Adrenal gland (tissue), 5 donors: ENCODE measurements at regions not wholly inside any gene's neighbourhood (a gene's known extent, or its start where the extent isn't known, plus 50 kb on each side); places are given as distances from the start of the nearest gene placed in this dataset.

ENCODE experiments used
- CTCF ChIP-seq, 6 experiments: fragments of 450-650 bp in 4 of 6; fragments of 200-600 bp in 2 of 6; sonication (generic) in 1 of 6; IDR thresholded peaks; 1 replicate in 5 of 6; 2 replicates in 1 of 6; pipeline versions ENCODE4 v1.5.1 to v1.8.0; 2016 to 2021; ENCODE audit warnings: antibody characterized with exemption in 6 of 6, mild to moderate bottlenecking in 2 of 6, moderate library complexity in 1 of 6
- POLR2A ChIP-seq, 2 donors: fragments of 450-650 bp; IDR thresholded peaks; one replicate each; pipeline ENCODE4 v1.6.1; 2017; ENCODE audit warnings: antibody characterized with exemption in 2 of 2, mild to moderate bottlenecking in 2 of 2, moderate library complexity in 1 of 2
- donor health status: DM: no; HTN: no; CAD: no.

GRCh38 chr5:173671121-173671949 lies 54.9 kb upstream of the BOD1 start:
- TF ChIP-seq CTCF (IDR thresholded peaks at IDR 0.05): no peak
- peak; percentile 53 to 92 for TF ChIP-seq POLR2A (IDR thresholded peaks at IDR 0.05)
